Osteoblast (primary cell): ENCODE measurements at regions not wholly inside any gene's neighbourhood (a gene's known extent, or its start where the extent isn't known, plus 50 kb on each side); places are given as distances from the start of the nearest gene placed in this dataset.
"Not testable (repeated sequence)": the region's sequence is repeated elsewhere in the genome, so short reads cannot be mapped to it uniquely, and the experiment has no call there.

ENCODE experiments used
- DNase-seq: peaks from one replicate; pipeline ENCODE4 v3.0.0; 2011; ENCODE audit warnings: low spot score, mixed read lengths; ENCODE audit not compliant: insufficient read length; ENCODE audit errors: missing footprints
- H2AFZ ChIP-seq: 2 replicates; pipeline ENCODE4 v1.6.0; 2011; ENCODE audit warnings: mild to moderate bottlenecking, low read length
- H3K27ac ChIP-seq: 2 replicates; pipeline ENCODE4 v1.5.1; 2011; ENCODE audit warnings: mild to moderate bottlenecking, low read depth, low read length, moderate library complexity
- H3K27me3 ChIP-seq: 2 replicates; pipeline ENCODE4 v1.6.0; 2012; ENCODE audit warnings: mild to moderate bottlenecking, control low read depth, inconsistent platforms, low read length, moderate library complexity; ENCODE audit not compliant: insufficient read depth
- H3K36me3 ChIP-seq: 2 replicates; pipeline ENCODE4 v1.5.1; 2011; ENCODE audit warnings: mild to moderate bottlenecking, low read length, control low read depth, moderate library complexity; ENCODE audit not compliant: insufficient read depth
- H3K4me1 ChIP-seq: 2 replicates; pipeline ENCODE4 v1.5.1; 2011; ENCODE audit warnings: mild to moderate bottlenecking, low read length, control low read depth, moderate library complexity; ENCODE audit not compliant: insufficient read depth
- H3K4me2 ChIP-seq: 2 replicates; pipeline ENCODE4 v1.6.0; 2011; ENCODE audit warnings: mild to moderate bottlenecking, low read length; ENCODE audit not compliant: insufficient read depth
- H3K4me3 ChIP-seq: fragments of 200-600 bp; sonication (generic); 3 replicates; pipeline ENCODE4 v1.5.1; 2012; ENCODE audit warnings: mild to moderate bottlenecking, low read length, inconsistent platforms; ENCODE audit not compliant: insufficient read depth
- H3K79me2 ChIP-seq: 2 replicates; pipeline ENCODE4 v1.6.0; 2012; ENCODE audit warnings: mild to moderate bottlenecking, low read length, control low read depth, inconsistent platforms; ENCODE audit not compliant: insufficient read depth
- H3K9me3 ChIP-seq: 2 replicates; pipeline ENCODE4 v1.5.1; 2011; ENCODE audit warnings: low read depth, low read length, control low read depth
- H4K20me1 ChIP-seq: 2 replicates; pipeline ENCODE4 v1.6.0; 2012; ENCODE audit warnings: mild to moderate bottlenecking, low read length, control low read depth; ENCODE audit not compliant: insufficient read depth
- TF ChIP-seq, protein P1 (sequence below): IDR thresholded peaks from 2 replicates; pipeline ENCODE4 v1.5.1; 2011; ENCODE audit warnings: mild to moderate bottlenecking, low read depth, low read length, moderate library complexity; ENCODE audit errors: extremely low read depth

DNA sequence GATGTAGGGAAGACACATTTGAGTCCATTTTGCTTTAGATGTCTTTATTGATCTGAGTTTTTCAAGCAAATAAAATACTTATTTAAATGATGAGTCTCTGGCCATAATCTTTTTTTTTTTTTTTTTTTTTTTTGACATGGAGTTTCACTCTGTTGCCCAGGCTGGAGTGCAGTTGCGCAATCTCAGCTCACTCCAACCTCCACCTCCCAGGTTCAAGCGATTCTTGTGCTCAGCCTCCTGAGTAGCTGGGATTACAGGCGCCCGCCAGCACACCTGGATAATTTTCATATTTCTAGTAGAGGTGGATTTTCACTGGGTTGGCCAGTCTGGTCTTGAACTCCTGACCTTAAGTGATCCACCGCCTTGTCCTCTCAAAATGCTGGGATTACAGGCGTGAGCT lies 194.5 kb upstream of the MAD2L1 start:
- H3K27ac ChIP-seq: no peak overlapping the region
- H3K27me3 ChIP-seq: no peaks in the 10 kb centered on the region
- H3K4me1 ChIP-seq: no peaks in the 10 kb centered on the region
- H3K36me3 ChIP-seq: no peaks in the 10 kb centered on the region
- H4K20me1 ChIP-seq: no peaks in the 10 kb centered on the region
- H3K4me3 ChIP-seq: no peak overlapping the region
- H3K79me2 ChIP-seq: no peaks in the 10 kb centered on the region
- no peak for DNase-seq
- H3K4me2 ChIP-seq: no peak overlapping the region
- TF ChIP-seq, protein P1, sequence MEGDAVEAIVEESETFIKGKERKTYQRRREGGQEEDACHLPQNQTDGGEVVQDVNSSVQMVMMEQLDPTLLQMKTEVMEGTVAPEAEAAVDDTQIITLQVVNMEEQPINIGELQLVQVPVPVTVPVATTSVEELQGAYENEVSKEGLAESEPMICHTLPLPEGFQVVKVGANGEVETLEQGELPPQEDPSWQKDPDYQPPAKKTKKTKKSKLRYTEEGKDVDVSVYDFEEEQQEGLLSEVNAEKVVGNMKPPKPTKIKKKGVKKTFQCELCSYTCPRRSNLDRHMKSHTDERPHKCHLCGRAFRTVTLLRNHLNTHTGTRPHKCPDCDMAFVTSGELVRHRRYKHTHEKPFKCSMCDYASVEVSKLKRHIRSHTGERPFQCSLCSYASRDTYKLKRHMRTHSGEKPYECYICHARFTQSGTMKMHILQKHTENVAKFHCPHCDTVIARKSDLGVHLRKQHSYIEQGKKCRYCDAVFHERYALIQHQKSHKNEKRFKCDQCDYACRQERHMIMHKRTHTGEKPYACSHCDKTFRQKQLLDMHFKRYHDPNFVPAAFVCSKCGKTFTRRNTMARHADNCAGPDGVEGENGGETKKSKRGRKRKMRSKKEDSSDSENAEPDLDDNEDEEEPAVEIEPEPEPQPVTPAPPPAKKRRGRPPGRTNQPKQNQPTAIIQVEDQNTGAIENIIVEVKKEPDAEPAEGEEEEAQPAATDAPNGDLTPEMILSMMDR: no peak
- H3K9me3 ChIP-seq: no peaks in the 10 kb centered on the region
- H2AFZ ChIP-seq: no peak overlapping the region

- H3K36me3 ChIP-seq, H2AFZ ChIP-seq, DNase-seq, H3K4me1 ChIP-seq, H3K27ac ChIP-seq, H3K4me2 ChIP-seq, H3K79me2 ChIP-seq, H3K4me3 ChIP-seq, H3K27me3 ChIP-seq, H4K20me1 ChIP-seq, H3K9me3 ChIP-seq: not testable (repeated sequence)
Measured at GRCh38 chr4:120256112-120256775, 189.6 kb upstream of the MAD2L1 start.

- no peaks in the 10 kb centered on the region for H3K9me3 ChIP-seq
- no peaks in the 10 kb centered on the region for H4K20me1 ChIP-seq
- H3K79me2 ChIP-seq: no peaks in the 10 kb centered on the region
- no peaks in the 10 kb centered on the region for H3K4me1 ChIP-seq
- TF ChIP-seq, protein P1: no peak
- H2AFZ ChIP-seq: no peak overlapping the region
- no peaks in the 10 kb centered on the region for H3K36me3 ChIP-seq
- no peak overlapping the region for H3K27ac ChIP-seq
- H3K27me3 ChIP-seq: no peaks in the 10 kb centered on the region
- H3K4me3 ChIP-seq: no peak overlapping the region
- DNase-seq: no peak
- no peak overlapping the region for H3K4me2 ChIP-seq
Measured at GRCh38 chr4:120238277-120238973, 171.8 kb upstream of the MAD2L1 start.

DNA sequence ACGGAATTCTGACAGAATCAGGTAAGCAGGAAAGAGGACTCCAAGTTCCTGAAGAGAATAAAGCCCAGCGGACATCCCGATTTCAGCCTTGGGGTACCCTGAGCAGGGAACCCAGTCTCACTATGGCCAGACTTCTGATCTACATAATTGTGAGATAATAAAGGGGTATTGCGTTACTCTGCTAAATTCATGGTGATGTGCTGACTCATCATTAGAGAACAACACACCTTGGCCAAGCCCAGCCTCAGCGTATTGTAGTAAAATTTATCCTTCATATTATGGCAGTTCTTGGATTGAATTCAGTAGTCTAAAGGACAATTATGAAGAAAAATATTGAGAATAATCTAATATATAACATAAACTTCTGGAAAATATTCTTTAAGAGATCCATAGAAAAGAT lies 170.2 kb upstream of the MAD2L1 start:
- Histone ChIP-seq H3K36me3 (no peaks in the 10 kb centered on the region), H3K9me3 (no peaks in the 10 kb centered on the region), H3K4me1 (no peaks in the 10 kb centered on the region), H3K27ac (no peak overlapping the region), H3K4me3 (no peak overlapping the region), H3K27me3 (no peaks in the 10 kb centered on the region), H3K79me2 (no peaks in the 10 kb centered on the region), H3K4me2 (no peak overlapping the region), H2AFZ (no peak overlapping the region), H4K20me1 (no peaks in the 10 kb centered on the region)
- no peak for DNase-seq
- TF ChIP-seq, protein P1: no peak
